RWPE1 (cell line): ENCODE measurements at regions not wholly inside any gene's neighbourhood (a gene's known extent, or its start where the extent isn't known, plus 50 kb on each side); places are given as distances from the start of the nearest gene placed in this dataset.
"Not testable (repeated sequence)": the region's sequence is repeated elsewhere in the genome, so short reads cannot be mapped to it uniquely, and the experiment has no call there.

Experiments used
- CTCF ChIA-PET: fragments of 350-600 bp; sonication (Branson Sonifier 250); formaldehyde crosslinking; extraction: SDS; loops from one replicate; lab custom pipeline; 2021; lab: Yijun Ruan, JAX
- POLR2A ChIA-PET: fragments of 400-600 bp; formaldehyde crosslinking; extraction: SDS; loops from one replicate; lab custom pipeline; 2020; ENCODE audit warnings: antibody characterized with exemption; ENCODE audit not compliant: low non-redundant PET; lab: Yijun Ruan, JAX
- DNase-seq: peaks from one replicate; pipeline ENCODE4 v3.0.0; 2012; ENCODE audit warnings: low spot score
- H3K27ac ChIP-seq: fragments of 450-650 bp; 2 replicates; pipeline ENCODE4 v1.5.1; 2017
- TF ChIP-seq, protein P1 (sequence below): fragments of 450-650 bp; conservative IDR thresholded peaks from 2 replicates; pipeline ENCODE4 v1.5.1; 2017; ENCODE audit warnings: low read depth, mild to moderate bottlenecking

- ChIA-PET CTCF (no interaction called here), POLR2A (no interaction called here)
- no peak overlapping the region for H3K27ac ChIP-seq
- DNase-seq = no peak
- TF ChIP-seq, protein P1, sequence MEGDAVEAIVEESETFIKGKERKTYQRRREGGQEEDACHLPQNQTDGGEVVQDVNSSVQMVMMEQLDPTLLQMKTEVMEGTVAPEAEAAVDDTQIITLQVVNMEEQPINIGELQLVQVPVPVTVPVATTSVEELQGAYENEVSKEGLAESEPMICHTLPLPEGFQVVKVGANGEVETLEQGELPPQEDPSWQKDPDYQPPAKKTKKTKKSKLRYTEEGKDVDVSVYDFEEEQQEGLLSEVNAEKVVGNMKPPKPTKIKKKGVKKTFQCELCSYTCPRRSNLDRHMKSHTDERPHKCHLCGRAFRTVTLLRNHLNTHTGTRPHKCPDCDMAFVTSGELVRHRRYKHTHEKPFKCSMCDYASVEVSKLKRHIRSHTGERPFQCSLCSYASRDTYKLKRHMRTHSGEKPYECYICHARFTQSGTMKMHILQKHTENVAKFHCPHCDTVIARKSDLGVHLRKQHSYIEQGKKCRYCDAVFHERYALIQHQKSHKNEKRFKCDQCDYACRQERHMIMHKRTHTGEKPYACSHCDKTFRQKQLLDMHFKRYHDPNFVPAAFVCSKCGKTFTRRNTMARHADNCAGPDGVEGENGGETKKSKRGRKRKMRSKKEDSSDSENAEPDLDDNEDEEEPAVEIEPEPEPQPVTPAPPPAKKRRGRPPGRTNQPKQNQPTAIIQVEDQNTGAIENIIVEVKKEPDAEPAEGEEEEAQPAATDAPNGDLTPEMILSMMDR = no peak
These were observed 1071.9 kb upstream of the TMPRSS15 start for GRCh38 chr21:19475525-19475924.

- CTCF ChIA-PET = no interaction called here
- no peak for DNase-seq
- H3K27ac ChIP-seq = no peak overlapping the region
- POLR2A ChIA-PET = no interaction called here
- TF ChIP-seq, protein P1 = no peak
These were observed 1086.3 kb upstream of the TMPRSS15 start for GRCh38 chr21:19489930-19490329.

DNA sequence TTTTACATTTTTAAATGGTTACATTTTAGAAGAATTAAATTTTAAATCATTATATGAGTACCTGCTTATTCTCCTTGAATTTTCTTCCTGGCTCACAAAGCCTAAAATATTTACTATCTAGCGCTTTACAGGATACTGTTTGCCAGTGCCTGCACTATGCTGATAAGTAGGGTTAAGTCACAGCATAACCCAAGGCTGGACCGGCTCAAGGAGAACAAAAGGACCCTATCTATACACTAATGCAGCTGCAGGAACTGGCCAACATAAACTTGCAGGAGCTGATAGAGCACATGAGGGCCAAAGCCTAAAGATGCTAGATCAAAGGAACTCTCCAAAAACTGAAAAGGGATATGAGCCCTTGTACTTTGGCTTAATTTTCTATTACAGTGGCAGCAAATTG is 1086.9 kb upstream of the TMPRSS15 start:
- no peak overlapping the region for H3K27ac ChIP-seq
- DNase-seq = no peak
- ChIA-PET POLR2A (no interaction called here), CTCF (no interaction called here)
- TF ChIP-seq, protein P1 = no peak

DNA sequence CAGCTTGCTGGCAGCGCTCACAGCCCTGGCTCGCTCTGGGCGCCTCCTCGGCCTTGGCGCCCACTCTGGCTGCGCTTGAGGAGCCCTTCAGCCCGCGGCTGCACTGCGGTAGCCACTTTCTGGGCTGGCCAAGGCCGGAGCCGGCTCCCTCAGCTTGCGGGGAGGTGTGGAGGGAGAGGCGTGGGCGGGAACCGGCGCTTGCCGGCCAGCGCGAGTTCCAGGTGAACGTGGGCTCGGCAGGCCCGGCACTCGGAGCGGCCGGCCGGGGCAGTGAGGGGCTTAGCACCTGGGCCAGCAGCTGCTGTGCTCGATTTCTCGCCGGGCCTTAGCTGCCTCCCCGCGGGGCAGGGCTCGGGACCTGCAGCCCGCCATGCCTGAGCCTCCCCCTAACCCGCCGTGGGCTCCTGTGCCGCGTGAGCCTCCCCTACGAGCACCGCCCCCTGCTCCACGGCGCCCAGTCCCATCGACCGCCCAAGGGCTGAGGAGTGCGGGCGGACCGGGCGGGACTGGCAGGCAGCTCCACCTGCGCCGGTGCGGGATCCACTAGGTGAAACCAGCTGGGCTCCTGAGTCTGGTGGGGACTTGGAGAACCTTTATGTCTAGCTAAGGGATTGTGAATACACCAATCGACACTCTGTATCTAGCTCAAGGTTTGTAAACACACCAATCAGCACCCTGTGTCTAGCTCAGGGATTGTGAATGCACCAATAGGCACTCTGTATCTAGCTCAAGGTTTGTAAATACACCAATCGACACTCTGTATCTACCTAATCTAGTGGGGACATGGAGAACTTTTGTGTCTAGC is 1090.1 kb upstream of the TMPRSS15 start:
- DNase-seq, H3K27ac ChIP-seq, POLR2A ChIA-PET: not testable (repeated sequence)
- CTCF ChIA-PET = interaction anchor here (0.5 kb wide), 1 partner anchor 114 kb away, joined by 5 read pairs; no protein-coding TSS in a partner anchor

DNA sequence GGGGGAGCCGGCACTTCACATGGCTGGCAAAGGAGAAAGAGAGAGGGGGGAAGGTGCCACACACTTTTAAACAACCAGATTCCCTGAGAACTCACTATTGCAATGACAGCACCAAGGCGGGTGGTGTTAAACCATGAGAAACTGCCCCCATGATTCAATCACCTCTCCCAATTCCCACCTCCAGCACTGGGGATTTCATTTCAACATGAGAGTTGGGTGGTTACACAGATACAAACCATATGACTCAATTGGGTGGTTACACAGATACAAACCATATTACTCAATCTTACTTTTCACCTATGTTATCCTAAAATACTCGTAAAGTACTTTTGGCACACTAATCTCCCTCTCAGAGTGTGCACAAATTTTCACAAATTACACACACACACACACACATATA is 1097.5 kb upstream of the TMPRSS15 start:
- H3K27ac ChIP-seq = no peak overlapping the region
- DNase-seq = no peak
- TF ChIP-seq, protein P1 = no peak
- CTCF ChIA-PET = no interaction called here
- POLR2A ChIA-PET = no interaction called here

- TF ChIP-seq, protein P1 = peak; percentile 20; the same call in 1 of the 2 replicates
- DNase-seq = no peak
- no peak overlapping the region for H3K27ac ChIP-seq
- POLR2A ChIA-PET = no interaction called here
- CTCF ChIA-PET = no interaction called here
These were observed 1104.2 kb upstream of the TMPRSS15 start for GRCh38 chr21:19507682-19508260.

DNA sequence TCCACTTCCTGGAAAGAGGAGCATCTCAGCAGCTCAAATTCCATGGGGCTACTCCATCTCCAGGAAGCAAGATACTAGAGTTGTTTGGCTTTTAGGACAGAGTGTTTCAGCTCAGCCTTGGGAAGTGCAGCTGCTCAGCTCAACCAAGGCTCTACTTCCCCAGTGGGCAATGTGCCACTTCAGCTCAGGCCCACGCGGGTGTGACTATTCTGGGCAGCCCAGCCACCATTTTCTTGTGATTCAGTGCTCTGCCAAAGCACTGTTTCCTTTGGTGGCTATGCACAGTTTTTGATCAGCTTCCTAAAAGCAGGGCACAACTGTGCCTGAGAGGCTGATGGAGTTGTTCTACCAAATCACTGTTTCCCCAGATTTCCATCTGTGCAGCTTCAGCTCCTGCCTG is 1104.9 kb upstream of the TMPRSS15 start:
- TF ChIP-seq, protein P1 = no peak
- H3K27ac ChIP-seq = no peak overlapping the region
- DNase-seq = no peak
- ChIA-PET POLR2A (no interaction called here), CTCF (interaction anchor here (0.6 kb wide), 1 partner anchor 882 kb away, joined by 3 read pairs; no protein-coding TSS in a partner anchor)
